ENCODE measurements at regions not wholly inside any gene's neighbourhood (a gene's known extent, or its start where the extent isn't known, plus 50 kb on each side); places are given as distances from the start of the nearest gene placed in this dataset.

DNA sequence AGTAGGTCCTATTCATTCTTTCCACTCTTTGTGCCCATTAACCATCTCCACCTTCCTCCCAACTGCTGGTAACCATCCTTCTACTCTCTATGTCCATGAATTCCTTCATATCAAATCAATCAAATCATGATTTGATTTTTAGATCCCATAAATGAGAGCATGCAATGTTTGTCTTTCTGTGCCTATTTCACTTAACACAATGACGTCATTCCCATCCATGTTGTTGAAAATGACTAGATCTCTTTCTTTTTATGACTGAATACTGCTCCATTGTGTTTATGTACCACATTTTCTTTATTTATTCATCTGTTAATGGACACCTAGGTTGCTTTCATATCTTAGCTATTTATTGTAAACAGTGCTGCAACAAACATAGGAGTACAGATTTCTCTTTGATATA, 827.3 kb upstream of the NRXN1 start:
- Mint-ChIP-seq H3K4me3 (no peak overlapping the region), H3K9me3 (peaks cover 0 to 11% (median 5%) of the 10 kb centered on the region in 7 donors)

GRCh38 chr2:51855683-51856082, 823.8 kb upstream of the NRXN1 start:
- no peak overlapping the region for H3K27ac Mint-ChIP-seq
- no peaks in the 10 kb centered on the region for H3K36me3 Mint-ChIP-seq
- H3K27me3 Mint-ChIP-seq = no peaks in the 10 kb centered on the region
- H3K4me3 Mint-ChIP-seq = no peak overlapping the region
- H3K4me1 Mint-ChIP-seq = no peaks in the 10 kb centered on the region
- ATAC-seq (ENCODE audit: low read depth in 2 of 2) (no peak), DNase-seq (no peak)
- peaks cover 0 to 11% (median 4%) of the 10 kb centered on the region in 7 donors for H3K9me3 Mint-ChIP-seq

More for the DNA sequence above, 827.3 kb upstream of the NRXN1 start:
- no peaks in the 10 kb centered on the region for H3K27me3 Mint-ChIP-seq
- H3K27ac Mint-ChIP-seq = no peak overlapping the region
- no peaks in the 10 kb centered on the region for H3K36me3 Mint-ChIP-seq
- ATAC-seq (ENCODE audit: low read depth in 2 of 2) (no peak), DNase-seq (no peak)
- no peaks in the 10 kb centered on the region for H3K4me1 Mint-ChIP-seq

GRCh38 chr2:51846796-51847195, 814.9 kb upstream of the NRXN1 start:
- Mint-ChIP-seq H3K27me3 (no peaks in the 10 kb centered on the region), H3K36me3 (peaks cover 0 to 7% of the 10 kb centered on the region in 2 donors), H3K27ac (no peak overlapping the region), H3K4me1 (no peaks in the 10 kb centered on the region), H3K9me3 (peaks cover 0 to 8% (median 0%) of the 10 kb centered on the region in 7 donors), H3K4me3 (no peak overlapping the region)
- DNase-seq (no peak), ATAC-seq (ENCODE audit: low read depth in 2 of 2) (no peak)

DNA sequence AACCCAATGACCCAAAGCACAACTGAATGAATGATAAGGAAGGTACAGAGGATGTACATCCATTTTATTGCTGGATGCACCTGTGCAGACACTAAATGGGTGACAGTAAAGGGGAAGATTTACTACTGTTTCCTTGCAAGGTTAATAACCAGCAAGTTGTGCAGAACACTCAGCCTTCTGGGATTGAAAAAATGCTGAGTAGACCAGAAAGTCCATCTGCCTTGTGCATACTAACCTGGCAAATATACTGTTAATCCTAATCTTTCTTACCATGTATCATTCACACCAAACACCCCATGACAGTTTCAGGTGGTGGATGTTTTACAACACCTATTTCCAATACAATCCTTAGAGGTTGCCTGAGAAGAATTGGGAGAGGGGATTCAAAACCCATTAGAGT, 814.1 kb upstream of the NRXN1 start:
- H3K4me3 Mint-ChIP-seq = no peak overlapping the region
- no peaks in the 10 kb centered on the region for H3K27me3 Mint-ChIP-seq
- ATAC-seq (ENCODE audit: low read depth in 2 of 2) = no peak
- peaks cover 0 to 8% (median 2%) of the 10 kb centered on the region in 7 donors for H3K9me3 Mint-ChIP-seq
- DNase-seq = no peak
- H3K36me3 Mint-ChIP-seq = peaks cover 0 to 7% of the 10 kb centered on the region in 2 donors
- no peaks in the 10 kb centered on the region for H3K4me1 Mint-ChIP-seq
- H3K27ac Mint-ChIP-seq = no peak overlapping the region

- H3K27ac Mint-ChIP-seq = no peak overlapping the region
- H3K36me3 Mint-ChIP-seq = peaks cover 0 to 7% of the 10 kb centered on the region in 2 donors
- H3K27me3 Mint-ChIP-seq = no peaks in the 10 kb centered on the region
- DNase-seq = no peak
- no peak for ATAC-seq (ENCODE audit: low read depth in 2 of 2)
- peaks cover 0 to 13% (median 3%) of the 10 kb centered on the region in 7 donors for H3K9me3 Mint-ChIP-seq
- no peak overlapping the region for H3K4me3 Mint-ChIP-seq
- no peaks in the 10 kb centered on the region for H3K4me1 Mint-ChIP-seq
These were observed 812.7 kb upstream of the NRXN1 start for GRCh38 chr2:51844596-51844995.

DNA sequence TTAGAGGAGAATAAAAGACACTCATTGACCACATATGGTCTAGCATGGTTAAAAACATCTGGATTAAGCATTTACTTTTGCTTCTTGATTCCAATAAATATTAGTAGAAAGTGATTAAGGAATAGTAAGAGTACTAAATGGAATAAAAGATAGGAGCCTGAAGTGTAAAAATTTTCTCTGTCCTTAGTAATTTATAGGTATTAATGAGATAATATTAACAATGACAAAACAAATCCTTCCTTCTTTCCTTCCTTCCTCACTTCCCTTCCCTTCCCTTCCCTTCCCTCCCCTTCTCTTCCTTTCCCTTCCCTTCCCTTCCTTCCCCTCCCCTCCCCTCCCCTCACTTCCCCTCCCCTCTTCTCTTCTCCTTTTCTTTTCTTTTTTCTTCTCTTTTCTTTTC, 797.5 kb upstream of the NRXN1 start:
- no peak for ATAC-seq (ENCODE audit: low read depth in 2 of 2)
- Mint-ChIP-seq H3K4me1 (no peaks in the 10 kb centered on the region), H3K27me3 (no peaks in the 10 kb centered on the region), H3K4me3 (no peak overlapping the region), H3K27ac (peak overlapping the region in 1 of 6 donors; percentile 35), H3K9me3 (peaks cover 0 to 7% (median 0%) of the 10 kb centered on the region in 7 donors), H3K36me3 (no peaks in the 10 kb centered on the region)
- no peak for DNase-seq

- no peaks in the 10 kb centered on the region for H3K36me3 Mint-ChIP-seq
- DNase-seq = no peak
- no peaks in the 10 kb centered on the region for H3K27me3 Mint-ChIP-seq
- H3K27ac Mint-ChIP-seq = no peak overlapping the region
- H3K4me1 Mint-ChIP-seq = no peaks in the 10 kb centered on the region
- no peak for ATAC-seq (ENCODE audit: low read depth in 2 of 2)
- no peak overlapping the region for H3K4me3 Mint-ChIP-seq
- H3K9me3 Mint-ChIP-seq = peaks cover 0 to 7% (median 0%) of the 10 kb centered on the region in 7 donors
These were observed 793.9 kb upstream of the NRXN1 start for GRCh38 chr2:51825823-51826222.

DNA sequence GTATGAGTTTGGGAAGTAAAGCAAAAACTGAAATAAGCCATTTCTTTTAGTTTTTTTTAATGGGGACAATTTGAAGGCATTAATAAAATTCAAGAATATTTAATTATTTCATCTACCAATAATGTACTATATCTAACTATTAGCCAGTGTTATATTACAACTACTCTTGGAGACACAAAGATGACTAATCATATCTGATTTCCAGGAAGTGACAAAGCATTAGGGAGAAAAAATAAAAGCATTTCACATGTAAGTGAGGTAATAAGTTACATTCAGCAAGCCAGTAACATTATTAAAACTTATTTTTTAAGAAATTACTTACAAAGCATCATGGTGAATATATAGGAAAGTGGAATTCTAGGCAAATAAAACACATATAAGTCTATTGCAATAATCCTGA, 781.3 kb upstream of the NRXN1 start:
- Mint-ChIP-seq H3K4me3 (no peak overlapping the region), H3K4me1 (no peaks in the 10 kb centered on the region), H3K36me3 (no peaks in the 10 kb centered on the region), H3K27ac (no peak overlapping the region), H3K9me3 (peaks cover 0 to 7% (median 0%) of the 10 kb centered on the region in 7 donors), H3K27me3 (no peaks in the 10 kb centered on the region)
- DNase-seq (no peak), ATAC-seq (ENCODE audit: low read depth in 2 of 2) (no peak)

DNA sequence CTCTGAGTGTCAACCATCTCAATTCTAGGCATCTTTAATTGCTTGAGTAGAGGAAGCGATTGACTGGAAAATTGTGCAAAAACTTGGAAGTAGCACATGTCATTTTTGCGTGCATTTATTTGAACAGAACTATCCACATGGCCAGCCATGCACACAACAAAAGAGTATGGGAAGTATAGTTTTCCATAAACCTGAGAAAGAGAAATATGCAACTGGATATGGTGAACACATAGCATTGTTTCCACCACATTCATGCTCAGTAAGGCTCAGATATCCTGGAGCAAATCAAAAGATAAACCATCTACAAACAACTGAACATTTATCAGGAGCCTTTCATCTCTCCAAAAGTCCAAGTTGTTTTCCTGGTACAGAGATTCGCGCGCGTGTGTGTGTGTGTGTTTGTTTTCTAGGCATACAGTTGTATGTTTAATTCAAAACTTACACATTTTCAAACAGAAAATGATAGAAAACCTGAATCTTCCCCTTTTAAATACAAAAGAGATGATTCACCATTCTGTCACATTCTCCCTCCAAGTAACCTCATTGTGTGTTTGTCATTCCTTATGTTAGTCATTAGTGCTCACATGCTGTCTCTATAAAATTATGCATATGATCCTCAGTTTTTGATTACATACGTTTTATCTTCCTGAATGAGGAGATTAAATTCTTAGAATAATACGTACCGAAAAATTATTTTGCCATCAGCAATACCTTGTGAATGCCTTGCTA, 780.4 kb upstream of the NRXN1 start:
- Mint-ChIP-seq H3K4me1 (no peaks in the 10 kb centered on the region), H3K4me3 (no peak overlapping the region), H3K27ac (no peak overlapping the region), H3K27me3 (no peaks in the 10 kb centered on the region), H3K36me3 (no peaks in the 10 kb centered on the region), H3K9me3 (peaks cover 0 to 7% (median 2%) of the 10 kb centered on the region in 7 donors)
- no peak for ATAC-seq (ENCODE audit: low read depth in 2 of 2)
- no peak for DNase-seq

GRCh38 chr2:51810197-51810596, 778.3 kb upstream of the NRXN1 start:
- no peaks in the 10 kb centered on the region for H3K36me3 Mint-ChIP-seq
- no peaks in the 10 kb centered on the region for H3K27me3 Mint-ChIP-seq
- H3K27ac Mint-ChIP-seq = no peak overlapping the region
- H3K4me1 Mint-ChIP-seq = no peaks in the 10 kb centered on the region
- H3K4me3 Mint-ChIP-seq = no peak overlapping the region
- ATAC-seq (ENCODE audit: low read depth in 2 of 2) (no peak), DNase-seq (no peak)
- peaks cover 0 to 12% (median 4%) of the 10 kb centered on the region in 7 donors for H3K9me3 Mint-ChIP-seq

- H3K9me3 Mint-ChIP-seq = peaks cover 0 to 12% (median 4%) of the 10 kb centered on the region in 7 donors
These were observed 775.3 kb upstream of the NRXN1 start for GRCh38 chr2:51807229-51807628.

GRCh38 chr2:51795248-51795888, 763.4 kb upstream of the NRXN1 start:
- Mint-ChIP-seq H3K9me3 (peaks cover under 1 to 19% (median 10%) of the 10 kb centered on the region in 7 donors), H3K27me3 (no peaks in the 10 kb centered on the region), H3K27ac (peak overlapping the region in 1 of 6 donors; percentile 17), H3K36me3 (no peaks in the 10 kb centered on the region), H3K4me1 (no peaks in the 10 kb centered on the region), H3K4me3 (no peak overlapping the region)
- DNase-seq (no peak), ATAC-seq (ENCODE audit: low read depth in 2 of 2) (no peak)

More at GRCh38 chr2:51807229-51807628, 775.3 kb upstream of the NRXN1 start:
- DNase-seq = no peak
- H3K27me3 Mint-ChIP-seq = no peaks in the 10 kb centered on the region
- no peak for ATAC-seq (ENCODE audit: low read depth in 2 of 2)
- H3K36me3 Mint-ChIP-seq = no peaks in the 10 kb centered on the region
- no peak overlapping the region for H3K4me3 Mint-ChIP-seq
- no peak overlapping the region for H3K27ac Mint-ChIP-seq
- H3K4me1 Mint-ChIP-seq = no peaks in the 10 kb centered on the region

DNA sequence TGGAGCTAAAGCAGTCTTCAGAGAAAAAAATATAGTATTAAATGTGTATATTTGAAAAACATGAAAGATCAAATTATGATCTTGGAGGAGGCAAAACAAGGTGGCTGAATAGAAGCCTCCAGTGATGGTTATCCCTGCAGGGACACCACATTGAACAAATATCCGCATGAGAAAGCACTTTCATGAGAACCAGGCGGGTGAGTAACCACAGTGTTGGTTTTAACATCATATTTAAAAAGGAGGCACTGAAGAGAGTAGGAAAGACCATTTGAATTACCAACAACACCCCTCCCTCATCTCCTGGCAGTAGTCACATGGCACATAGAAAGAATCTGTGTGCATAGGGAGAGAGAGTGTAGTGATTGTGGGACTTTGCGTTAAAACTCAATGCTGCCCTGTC, 759.6 kb upstream of the NRXN1 start:
- no peak overlapping the region for H3K27ac Mint-ChIP-seq
- H3K9me3 Mint-ChIP-seq = peaks cover 2 to 10% (median 4%) of the 10 kb centered on the region in 7 donors
- no peaks in the 10 kb centered on the region for H3K4me1 Mint-ChIP-seq
- no peaks in the 10 kb centered on the region for H3K36me3 Mint-ChIP-seq
- ATAC-seq (ENCODE audit: low read depth in 2 of 2) = no peak
- no peak overlapping the region for H3K4me3 Mint-ChIP-seq
- no peaks in the 10 kb centered on the region for H3K27me3 Mint-ChIP-seq
- DNase-seq = no peak

- Mint-ChIP-seq H3K36me3 (no peaks in the 10 kb centered on the region), H3K27ac (no peak overlapping the region), H3K27me3 (no peaks in the 10 kb centered on the region), H3K4me1 (no peaks in the 10 kb centered on the region), H3K4me3 (no peak overlapping the region), H3K9me3 (peaks cover 2 to 10% (median 4%) of the 10 kb centered on the region in 7 donors)
- ATAC-seq (ENCODE audit: low read depth in 2 of 2) (no peak), DNase-seq (no peak)
These were observed 758.9 kb upstream of the NRXN1 start for GRCh38 chr2:51790854-51791253.
